ENCODE measurements at regions not wholly inside any gene's neighbourhood (a gene's known extent, or its start where the extent isn't known, plus 50 kb on each side); places are given as distances from the start of the nearest gene placed in this dataset.

DNA sequence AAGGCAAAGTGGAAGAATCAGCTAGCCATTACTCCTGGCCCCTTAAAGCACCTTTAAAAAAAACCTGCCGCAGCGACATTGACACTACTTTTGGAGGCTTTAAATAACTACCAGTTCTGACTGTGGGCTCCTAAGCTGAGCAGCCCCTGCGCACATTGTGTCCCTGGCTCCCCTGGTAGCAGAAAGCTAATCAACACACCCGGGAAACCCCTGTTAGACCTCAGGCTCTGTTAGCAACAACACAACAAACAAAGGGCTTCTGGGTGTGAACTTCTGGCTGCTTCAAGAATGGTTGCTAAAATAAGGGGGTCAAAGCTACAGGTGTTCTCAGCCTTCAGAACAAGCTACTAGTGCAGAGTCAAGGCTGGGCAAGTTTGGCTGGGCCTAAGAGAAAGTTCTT, 83.6 kb downstream of the TMEM100 start (continued):
- TF ChIP-seq ZNF121 (tag by site-specific recombination; IDR thresholded peaks at IDR 0.05) (no peak), MZF1 (tag by site-specific recombination; IDR thresholded peaks at IDR 0.05; ENCODE audit: borderline replicate concordance) (no peak)

DNA sequence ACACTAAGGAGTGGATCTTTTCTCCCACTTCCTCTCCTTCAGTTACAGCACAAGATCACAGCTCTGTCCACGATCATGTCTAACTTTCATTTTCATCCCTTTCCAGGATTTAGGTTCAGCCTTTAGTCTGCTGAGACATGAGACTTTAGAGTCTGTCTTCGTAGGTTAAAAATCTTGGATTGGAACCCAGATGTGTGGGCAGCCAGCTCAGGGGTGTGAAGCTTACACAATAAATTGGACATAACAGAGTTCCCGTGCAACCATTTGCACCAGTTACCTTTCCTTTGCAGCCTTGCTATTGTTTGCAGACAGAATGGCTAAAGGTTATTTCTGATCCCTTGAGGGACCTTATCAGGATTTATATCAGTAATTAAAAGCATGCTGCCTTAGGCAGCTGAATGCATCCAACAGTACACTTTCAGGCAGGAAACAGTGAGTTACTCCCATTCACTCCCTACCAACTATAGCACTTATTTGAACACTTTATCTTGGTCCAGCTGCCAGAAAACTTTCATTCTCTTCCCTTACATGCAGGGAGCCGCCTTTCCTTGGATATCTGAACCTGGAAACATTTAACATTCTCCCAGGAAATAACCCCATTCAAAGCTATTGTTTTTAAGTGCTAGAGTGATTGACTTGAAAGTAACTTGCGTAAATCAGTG, 87.3 kb downstream of the TMEM100 start:
- Histone ChIP-seq H3K4me1 (ENCODE audit: control insufficient read depth, insufficient read depth, low read length) (peaks cover 4% of the 10 kb centered on the region; the same call in 1 of the 2 replicates), H3K36me3 (ENCODE audit: control insufficient read depth in 2 of 2, insufficient read depth in 1 of 2, low read length in 2 of 2) (no peaks in the 10 kb centered on the region), H3K27ac (ENCODE audit: extremely low read depth, low read depth, low read length) (no peak overlapping the region), H3K4me3 (ENCODE audit: low read depth, low read length) (no peak overlapping the region), H3K9me3 (ENCODE audit: control insufficient read depth, insufficient read depth, low read depth, low read length) (no peaks in the 10 kb centered on the region)
- ChIA-PET CTCF (interaction anchor here (0.6 to 2.2 kb wide), 6 partner anchors 11 to 1558 kb away, joined by 3 to 13 read pairs (median 3); no protein-coding TSS in a partner anchor), POLR2A (no interaction called here)
- TF ChIP-seq ZNF302 (tag by site-specific recombination; IDR thresholded peaks at IDR 0.05; ENCODE audit: low read depth) (no peak), WT1 (tag by site-specific recombination; IDR thresholded peaks at IDR 0.05) (peak; percentile 71)

DNA sequence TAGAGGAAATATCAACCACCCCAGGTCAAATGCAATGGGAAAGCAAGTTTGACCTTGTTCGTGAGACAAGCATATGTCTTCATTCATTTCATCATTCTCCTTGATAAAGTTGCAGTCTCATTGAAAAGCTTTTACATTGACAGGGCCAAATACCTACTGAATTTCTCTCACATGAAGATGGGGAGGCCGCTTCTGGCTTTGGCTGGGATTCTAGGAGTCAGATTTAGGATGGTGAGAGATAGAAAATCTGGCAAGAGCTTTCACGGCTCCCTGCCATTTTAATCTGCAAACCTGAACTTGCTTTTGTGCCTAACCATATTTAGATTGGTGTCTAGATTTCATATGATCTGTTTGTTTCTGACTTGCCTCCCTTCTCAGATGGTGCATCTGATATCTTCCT, 88.0 kb downstream of the TMEM100 start:
- Histone ChIP-seq H3K9me3 (ENCODE audit: control insufficient read depth, insufficient read depth, low read depth, low read length) (no peaks in the 10 kb centered on the region), H3K4me3 (ENCODE audit: low read depth, low read length) (no peak overlapping the region), H3K27ac (ENCODE audit: extremely low read depth, low read depth, low read length) (no peak overlapping the region), H3K36me3 (ENCODE audit: control insufficient read depth in 2 of 2, insufficient read depth in 1 of 2, low read length in 2 of 2) (no peaks in the 10 kb centered on the region), H3K4me1 (ENCODE audit: control insufficient read depth, insufficient read depth, low read length) (peaks cover 4% of the 10 kb centered on the region; the same call in 1 of the 2 replicates)
- TF ChIP-seq, protein P1, sequence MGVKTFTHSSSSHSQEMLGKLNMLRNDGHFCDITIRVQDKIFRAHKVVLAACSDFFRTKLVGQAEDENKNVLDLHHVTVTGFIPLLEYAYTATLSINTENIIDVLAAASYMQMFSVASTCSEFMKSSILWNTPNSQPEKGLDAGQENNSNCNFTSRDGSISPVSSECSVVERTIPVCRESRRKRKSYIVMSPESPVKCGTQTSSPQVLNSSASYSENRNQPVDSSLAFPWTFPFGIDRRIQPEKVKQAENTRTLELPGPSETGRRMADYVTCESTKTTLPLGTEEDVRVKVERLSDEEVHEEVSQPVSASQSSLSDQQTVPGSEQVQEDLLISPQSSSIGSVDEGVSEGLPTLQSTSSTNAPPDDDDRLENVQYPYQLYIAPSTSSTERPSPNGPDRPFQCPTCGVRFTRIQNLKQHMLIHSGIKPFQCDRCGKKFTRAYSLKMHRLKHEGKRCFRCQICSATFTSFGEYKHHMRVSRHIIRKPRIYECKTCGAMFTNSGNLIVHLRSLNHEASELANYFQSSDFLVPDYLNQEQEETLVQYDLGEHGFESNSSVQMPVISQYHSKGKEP (tag by site-specific recombination; IDR thresholded peaks at IDR 0.05): no peak
- TF ChIP-seq ZIC2 (tag by site-specific recombination; IDR thresholded peaks at IDR 0.05): no peak
- no peak for TF ChIP-seq ZNF112 (tag by site-specific recombination; IDR thresholded peaks at IDR 0.05)
- TF ChIP-seq ZNF777 (tag by site-specific recombination; IDR thresholded peaks at IDR 0.05; ENCODE audit: borderline replicate concordance): no peak
- TF ChIP-seq ZBTB1 (tag by site-specific recombination; IDR thresholded peaks at IDR 0.05): no peak
- ChIA-PET CTCF (interaction anchor here (0.6 to 2.2 kb wide), 4 partner anchors 33 to 1558 kb away, joined by 3 to 13 read pairs (median 4); no protein-coding TSS in a partner anchor), POLR2A (no interaction called here)

DNA sequence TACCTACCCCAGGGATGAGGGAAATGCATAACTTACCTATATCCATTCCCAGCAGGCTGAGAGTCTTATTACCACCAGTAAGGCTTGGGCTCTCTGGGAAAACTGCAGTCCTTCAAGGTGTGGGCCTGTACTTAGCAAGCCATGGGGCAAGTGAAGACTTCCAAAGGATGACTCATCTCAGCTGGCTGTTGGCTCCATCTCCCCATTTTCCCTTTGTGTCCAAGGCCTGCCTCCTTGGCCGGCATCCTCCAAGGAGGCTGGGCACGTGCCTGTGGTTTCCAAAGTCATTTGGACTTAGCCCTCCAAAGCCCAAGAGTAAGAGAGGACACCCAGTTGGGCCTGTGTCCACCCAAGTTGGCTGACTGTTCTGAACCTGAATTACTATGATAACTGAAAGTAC, 89.8 kb downstream of the TMEM100 start:
- peaks cover 4% of the 10 kb centered on the region; the same call in 1 of the 2 replicates for H3K4me1 ChIP-seq (ENCODE audit: control insufficient read depth, insufficient read depth, low read length)
- ChIA-PET CTCF (interaction anchor here (0.7 to 1.7 kb wide), 4 partner anchors 9 to 85 kb away, joined by 3 to 11 read pairs (median 4); no protein-coding TSS in a partner anchor), POLR2A (no interaction called here)
- no peaks in the 10 kb centered on the region for H3K36me3 ChIP-seq (ENCODE audit: control insufficient read depth in 2 of 2, insufficient read depth in 1 of 2, low read length in 2 of 2)
- no peak overlapping the region for H3K27ac ChIP-seq (ENCODE audit: extremely low read depth, low read depth, low read length)
- no peaks in the 10 kb centered on the region for H3K9me3 ChIP-seq (ENCODE audit: control insufficient read depth, insufficient read depth, low read depth, low read length)
- no peak overlapping the region for H3K4me3 ChIP-seq (ENCODE audit: low read depth, low read length)
- TF ChIP-seq ZNF530 (tag by site-specific recombination; IDR thresholded peaks at IDR 0.05; ENCODE audit: low read depth): no peak
- no peak for TF ChIP-seq ZSCAN30 (tag by site-specific recombination; IDR thresholded peaks at IDR 0.05)
- no peak for TF ChIP-seq SALL2 (tag by site-specific recombination; IDR thresholded peaks at IDR 0.05; ENCODE audit: borderline replicate concordance)
- no peak for TF ChIP-seq ZNF140 (tag by site-specific recombination; IDR thresholded peaks at IDR 0.05)
- TF ChIP-seq ZNF248 (tag by site-specific recombination; IDR thresholded peaks at IDR 0.05): no peak
- no peak for TF ChIP-seq ZNF121 (tag by site-specific recombination; IDR thresholded peaks at IDR 0.05)
- TF ChIP-seq ZNF626 (tag by site-specific recombination; IDR thresholded peaks at IDR 0.05): no peak
- no peak for TF ChIP-seq ZNF830 (tag by site-specific recombination; IDR thresholded peaks at IDR 0.05; ENCODE audit: low read depth)
- TF ChIP-seq ZXDB (tag by site-specific recombination; IDR thresholded peaks at IDR 0.05): no peak
- TF ChIP-seq SCRT2 (tag by site-specific recombination; IDR thresholded peaks at IDR 0.05): no peak
- TF ChIP-seq ZNF133 (tag by site-specific recombination; IDR thresholded peaks at IDR 0.05): no peak
- no peak for TF ChIP-seq ZNF335 (tag by site-specific recombination; conservative IDR thresholded peaks at IDR 0.05)
- TF ChIP-seq ZNF214 (tag by site-specific recombination; IDR thresholded peaks at IDR 0.05; ENCODE audit: borderline replicate concordance): no peak
- no peak for TF ChIP-seq ZNF654 (tag by site-specific recombination; IDR thresholded peaks at IDR 0.05; ENCODE audit: low read depth)
- TF ChIP-seq ZNF571 (tag by site-specific recombination; IDR thresholded peaks at IDR 0.05): no peak
- no peak for TF ChIP-seq ZNF184 (tag by site-specific recombination; IDR thresholded peaks at IDR 0.05)
- TF ChIP-seq, protein P2, sequence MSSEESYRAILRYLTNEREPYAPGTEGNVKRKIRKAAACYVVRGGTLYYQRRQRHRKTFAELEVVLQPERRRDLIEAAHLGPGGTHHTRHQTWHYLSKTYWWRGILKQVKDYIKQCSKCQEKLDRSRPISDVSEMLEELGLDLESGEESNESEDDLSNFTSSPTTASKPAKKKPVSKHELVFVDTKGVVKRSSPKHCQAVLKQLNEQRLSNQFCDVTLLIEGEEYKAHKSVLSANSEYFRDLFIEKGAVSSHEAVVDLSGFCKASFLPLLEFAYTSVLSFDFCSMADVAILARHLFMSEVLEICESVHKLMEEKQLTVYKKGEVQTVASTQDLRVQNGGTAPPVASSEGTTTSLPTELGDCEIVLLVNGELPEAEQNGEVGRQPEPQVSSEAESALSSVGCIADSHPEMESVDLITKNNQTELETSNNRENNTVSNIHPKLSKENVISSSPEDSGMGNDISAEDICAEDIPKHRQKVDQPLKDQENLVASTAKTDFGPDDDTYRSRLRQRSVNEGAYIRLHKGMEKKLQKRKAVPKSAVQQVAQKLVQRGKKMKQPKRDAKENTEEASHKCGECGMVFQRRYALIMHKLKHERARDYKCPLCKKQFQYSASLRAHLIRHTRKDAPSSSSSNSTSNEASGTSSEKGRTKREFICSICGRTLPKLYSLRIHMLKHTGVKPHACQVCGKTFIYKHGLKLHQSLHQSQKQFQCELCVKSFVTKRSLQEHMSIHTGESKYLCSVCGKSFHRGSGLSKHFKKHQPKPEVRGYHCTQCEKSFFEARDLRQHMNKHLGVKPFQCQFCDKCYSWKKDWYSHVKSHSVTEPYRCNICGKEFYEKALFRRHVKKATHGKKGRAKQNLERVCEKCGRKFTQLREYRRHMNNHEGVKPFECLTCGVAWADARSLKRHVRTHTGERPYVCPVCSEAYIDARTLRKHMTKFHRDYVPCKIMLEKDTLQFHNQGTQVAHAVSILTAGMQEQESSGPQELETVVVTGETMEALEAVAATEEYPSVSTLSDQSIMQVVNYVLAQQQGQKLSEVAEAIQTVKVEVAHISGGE (tag by site-specific recombination; conservative IDR thresholded peaks at IDR 0.05; ENCODE audit: low read depth): no peak
- TF ChIP-seq ZNF169 (tag by site-specific recombination; IDR thresholded peaks at IDR 0.05): no peak
- no peak for TF ChIP-seq ZNF302 (tag by site-specific recombination; IDR thresholded peaks at IDR 0.05; ENCODE audit: low read depth)

Data from HEK293 (cell line).